IPS-NIHi11 (cell line): ENCODE measurements at regions not wholly inside any gene's neighbourhood (a gene's known extent, or its start where the extent isn't known, plus 50 kb on each side); places are given as distances from the start of the nearest gene placed in this dataset.

Source experiments
- DNase-seq: peaks from one replicate; pipeline ENCODE4 v3.0.0; 2012; ENCODE audit warnings: mixed read lengths, low spot score

DNA sequence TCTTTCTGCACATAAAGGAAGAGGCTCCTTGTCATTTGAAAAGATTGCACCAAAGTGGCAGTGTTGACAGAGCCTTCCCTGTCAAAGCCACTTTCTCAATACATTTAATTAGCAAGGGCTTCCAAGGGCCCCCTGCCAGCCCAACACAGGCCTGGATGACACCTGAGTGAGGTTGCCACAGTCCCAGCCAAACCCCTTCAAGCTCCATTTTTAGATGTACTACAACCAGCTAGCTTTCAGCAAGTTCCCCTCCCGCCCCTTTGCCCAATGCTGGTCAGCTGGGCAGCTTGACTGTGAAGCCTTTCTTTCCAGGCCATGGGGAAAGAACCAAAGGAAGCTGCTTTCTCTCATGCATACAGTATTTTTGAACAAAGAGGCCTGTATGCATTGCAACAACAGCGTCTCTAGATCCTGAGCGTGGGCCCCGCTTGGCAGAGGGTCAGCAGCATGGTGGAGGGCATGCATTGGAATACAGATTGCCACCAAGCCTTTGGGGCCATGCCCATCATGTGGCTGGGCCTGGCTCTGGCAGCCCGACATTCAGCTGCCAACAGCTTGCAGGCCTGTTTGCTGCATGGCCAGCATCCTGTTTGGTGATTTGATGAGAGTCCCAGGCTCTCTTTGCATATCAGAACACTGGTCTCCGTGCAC is 261.1 kb upstream of the GATB start:
- DNase-seq = no peak

DNA sequence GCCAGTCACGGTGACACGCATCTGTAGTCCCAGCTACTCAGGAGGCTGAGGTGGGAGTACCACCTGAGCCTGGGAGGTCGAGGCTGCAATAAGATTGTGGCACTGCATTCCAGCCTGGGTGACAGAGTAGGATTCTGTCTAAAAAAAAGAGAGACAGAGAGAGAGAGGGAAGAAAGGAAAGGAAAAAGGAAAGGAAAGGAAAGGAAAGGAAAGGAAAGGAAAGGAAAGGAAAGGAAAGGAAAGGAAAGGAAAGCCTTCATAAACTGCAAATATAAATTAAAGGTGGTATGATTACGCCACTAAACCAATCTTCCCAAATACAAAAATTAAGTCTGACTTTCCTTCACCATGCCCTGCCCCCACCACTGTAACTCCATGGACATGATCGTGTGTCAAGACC is 259.3 kb upstream of the GATB start:
- DNase-seq = no peak

DNA sequence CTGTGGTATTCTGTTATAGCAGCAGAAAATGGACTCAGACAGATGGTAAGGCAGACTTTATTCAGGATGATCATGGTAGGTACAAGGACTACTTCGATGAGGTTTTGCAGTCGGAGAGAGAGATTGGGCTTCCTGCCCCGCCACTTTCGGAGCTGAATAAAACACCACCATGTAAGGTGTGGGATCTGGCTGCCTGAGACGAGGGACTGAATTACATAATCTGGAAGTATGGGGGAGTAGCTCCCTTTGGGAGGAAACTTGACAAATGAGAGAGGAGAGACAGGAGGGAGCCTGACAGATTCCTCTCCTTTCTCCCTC is 255.5 kb upstream of the GATB start:
- no peak for DNase-seq

DNA sequence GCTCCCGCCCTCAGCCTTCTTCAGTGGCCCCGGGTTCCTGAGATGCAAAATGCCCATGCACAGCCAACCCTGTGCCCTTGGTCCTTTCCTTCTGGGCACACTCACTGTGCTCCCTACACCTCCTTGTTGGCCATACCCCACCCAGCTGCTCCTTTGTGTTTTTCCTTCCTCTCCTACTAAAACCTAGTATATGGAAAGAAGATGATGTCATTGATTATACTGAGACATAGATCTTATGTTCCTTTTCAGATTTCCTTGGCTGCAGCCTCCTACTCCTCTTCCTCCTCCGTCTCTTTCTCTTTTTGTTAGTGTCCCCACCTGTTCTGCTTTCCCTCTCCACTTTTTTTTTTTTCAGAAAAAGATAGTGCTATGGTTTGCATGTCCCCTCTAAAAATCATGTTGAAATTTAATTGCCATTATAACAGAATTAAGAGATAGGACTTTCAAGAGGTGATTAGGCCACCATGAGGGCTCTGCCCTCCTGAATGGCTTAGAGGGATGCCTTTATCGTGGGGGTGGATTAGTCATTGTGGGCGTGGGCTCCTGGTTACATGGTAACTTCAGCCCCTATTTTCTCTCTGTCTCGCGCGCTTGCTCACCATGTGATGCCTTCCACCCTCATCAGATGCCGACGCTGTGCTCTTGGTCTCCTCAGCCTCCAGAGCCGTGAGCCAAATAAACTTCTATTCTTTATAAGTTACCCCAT is 254.9 kb upstream of the GATB start:
- DNase-seq = no peak

DNA sequence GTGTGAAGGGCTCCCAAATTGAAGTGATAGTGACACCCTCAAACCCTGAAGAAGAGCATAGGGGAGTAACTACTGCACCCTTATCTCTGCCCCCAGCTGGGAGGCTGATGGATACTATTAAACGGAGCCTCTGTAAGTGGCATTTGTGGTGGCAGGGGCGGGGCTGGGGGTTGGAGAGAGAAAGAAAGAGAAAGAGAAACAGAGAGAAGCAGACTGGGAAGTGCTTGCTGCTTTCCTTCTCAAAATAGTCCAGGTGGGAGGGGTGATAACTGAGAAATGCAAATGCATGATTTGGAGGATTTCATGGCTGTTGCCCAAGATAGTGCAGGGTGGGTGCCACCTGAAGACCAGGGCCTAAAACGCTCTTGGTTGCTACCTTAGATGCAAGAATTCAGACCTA is 253.5 kb upstream of the GATB start:
- DNase-seq = no peak

DNA sequence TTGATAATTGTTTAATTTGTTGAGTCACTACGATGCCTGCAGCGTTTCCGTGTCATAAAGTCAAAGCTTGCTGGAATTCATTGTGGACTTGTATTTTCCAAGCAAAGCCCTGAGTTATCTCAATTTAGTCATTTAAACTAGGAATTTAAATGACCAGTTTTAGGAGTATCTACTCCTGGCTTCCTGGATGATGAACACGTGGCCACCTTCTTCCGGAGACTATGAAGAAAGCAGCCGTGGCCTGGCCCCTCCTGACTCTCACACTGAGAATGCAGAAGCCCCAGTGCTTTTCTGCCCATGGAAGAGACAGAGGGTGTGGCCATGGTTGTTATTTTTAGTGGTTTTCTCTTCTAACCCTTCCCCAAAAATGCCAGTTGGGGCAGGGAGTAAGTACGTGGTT is 250.7 kb upstream of the GATB start:
- DNase-seq = no peak

DNA sequence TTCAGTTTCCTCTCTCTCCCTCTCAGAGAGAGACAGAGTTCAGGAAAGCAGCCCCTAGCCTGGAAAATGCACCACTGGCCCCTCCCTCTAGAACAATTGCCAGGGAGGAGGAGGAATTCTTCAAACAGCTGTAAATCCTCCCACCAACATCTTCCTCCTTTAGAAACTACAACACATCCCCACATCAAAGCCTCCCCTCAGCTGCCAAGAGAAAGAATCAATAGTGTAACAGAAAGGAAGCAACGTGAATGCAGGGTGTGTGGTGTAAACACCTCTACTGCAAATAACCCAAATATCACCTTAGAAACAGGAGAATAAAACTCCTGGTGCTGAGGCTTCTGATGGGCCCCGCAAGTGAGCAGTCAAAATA is 249.9 kb upstream of the GATB start:
- DNase-seq = peak; percentile 22

DNA sequence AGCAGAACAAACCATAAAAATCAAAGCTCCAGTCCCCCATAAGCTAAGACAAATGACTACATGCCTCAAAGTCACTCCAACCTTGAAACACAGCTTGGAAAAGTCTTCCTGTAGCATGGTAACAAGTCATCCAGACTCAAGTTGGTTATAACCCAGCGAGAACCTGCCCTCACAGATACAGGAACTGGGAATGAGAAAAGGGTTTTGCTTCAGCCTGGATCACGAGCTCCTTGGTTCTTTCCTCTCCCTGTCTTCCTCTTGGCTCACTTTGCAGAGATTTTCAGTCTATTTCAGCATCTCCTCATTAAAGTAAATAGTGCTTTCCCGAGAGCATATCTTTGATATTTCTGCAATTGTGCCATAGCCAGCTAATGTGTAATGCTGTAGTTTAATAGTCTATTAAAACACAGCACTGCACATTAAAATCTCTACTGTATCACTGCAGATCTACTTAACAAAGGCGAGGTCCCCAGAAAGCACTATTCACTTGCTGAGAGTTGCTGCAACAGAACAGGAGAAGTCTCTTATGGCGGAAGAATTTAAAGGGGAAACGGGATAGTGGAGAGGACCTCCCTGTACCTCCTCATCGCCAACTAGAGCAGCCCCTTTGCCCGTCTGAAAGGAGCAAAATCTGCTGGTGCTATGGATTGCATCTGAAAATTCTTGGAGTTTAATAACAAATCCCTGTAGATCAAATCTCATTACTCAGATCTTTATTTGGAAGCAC is 249.3 kb upstream of the GATB start:
- DNase-seq = no peak

DNA sequence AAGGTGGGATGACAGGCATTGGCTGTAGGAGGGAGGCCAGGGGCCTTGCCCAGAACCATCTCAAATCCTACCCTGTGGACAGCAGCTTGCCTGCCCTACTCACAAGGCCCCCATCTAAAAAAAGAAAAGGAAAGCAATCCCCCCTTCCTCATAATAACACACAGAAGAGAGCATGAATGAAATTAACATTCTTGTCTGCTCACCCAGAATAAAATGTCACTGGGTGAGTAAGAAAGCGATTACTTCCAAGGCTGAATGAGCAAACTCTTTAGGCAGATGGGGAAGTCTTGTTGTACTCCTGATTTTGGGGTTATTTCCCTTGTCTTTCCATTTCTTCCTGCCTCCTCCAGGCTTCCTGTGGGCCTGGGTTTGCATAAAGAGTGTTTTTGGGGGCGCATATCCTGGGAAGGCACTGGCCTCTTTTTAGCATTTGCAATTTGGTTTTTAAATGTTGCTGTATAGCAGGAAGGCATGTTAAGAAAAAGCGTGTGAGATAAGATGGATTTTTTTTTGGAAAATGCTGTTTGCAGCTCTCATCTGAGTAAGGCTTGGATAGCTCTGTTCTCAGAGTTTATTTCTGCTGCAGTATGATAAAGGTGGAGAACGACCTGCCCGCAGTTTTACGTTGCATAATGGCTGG is 248.3 kb upstream of the GATB start:
- no peak for DNase-seq

DNA sequence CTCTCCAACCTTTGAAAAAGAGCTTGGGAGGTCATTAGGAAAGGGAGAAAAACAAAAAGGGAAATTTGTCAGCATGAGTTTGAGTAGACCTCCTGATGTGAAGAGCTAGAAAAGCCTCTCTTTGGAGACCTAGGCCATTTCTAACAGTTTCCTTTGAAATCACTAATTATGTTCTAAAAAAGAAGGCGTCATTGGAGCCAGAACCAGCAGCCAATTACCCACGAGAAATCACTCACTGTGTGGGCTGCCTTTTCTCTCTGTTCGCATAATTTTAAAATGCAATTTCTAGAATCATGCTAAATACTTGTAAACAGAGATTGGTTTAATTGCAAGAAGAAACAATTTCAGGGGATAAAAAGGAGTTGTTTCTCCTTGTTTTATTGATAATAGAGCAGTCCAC is 246.3 kb upstream of the GATB start:
- DNase-seq = no peak

DNA sequence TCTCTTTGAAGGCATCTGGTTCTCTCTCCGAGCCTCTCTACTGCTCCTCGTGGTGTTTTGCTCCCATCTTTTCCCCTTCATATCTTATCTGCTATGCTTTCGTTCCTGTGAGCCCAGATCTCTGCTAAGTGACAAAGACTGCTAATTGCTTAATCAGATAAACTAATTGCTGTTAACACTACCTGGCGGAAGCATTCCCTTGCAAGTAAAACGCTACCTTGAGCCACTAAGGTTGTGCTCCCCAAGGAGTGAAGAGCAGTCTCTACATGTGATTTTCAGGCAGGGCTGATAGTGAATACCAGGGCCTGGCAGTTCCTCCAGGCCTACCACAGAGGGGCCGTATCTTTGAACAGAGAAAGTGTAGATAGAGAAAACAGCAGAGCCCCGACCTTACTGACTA is 244.0 kb upstream of the GATB start:
- no peak for DNase-seq

DNA sequence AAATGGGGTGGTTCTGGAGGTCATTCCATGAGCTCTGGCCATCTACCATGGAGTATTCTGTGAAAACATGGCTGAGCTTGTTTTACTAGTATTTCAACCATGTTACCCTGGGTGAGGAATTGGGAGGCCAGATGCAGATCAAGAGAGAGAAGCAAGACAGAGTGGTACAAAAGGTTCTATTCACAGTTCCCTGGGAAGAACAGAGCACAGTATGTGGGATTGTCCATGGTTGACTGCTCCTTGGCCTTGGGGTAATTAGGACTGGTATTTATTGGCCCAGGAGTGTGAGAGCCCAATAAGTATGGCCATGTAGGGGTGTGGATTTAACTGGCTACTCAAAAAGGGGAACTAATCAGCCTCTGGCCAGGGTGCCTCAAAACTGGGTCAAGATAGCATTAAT is 239.7 kb upstream of the GATB start:
- no peak for DNase-seq

DNA sequence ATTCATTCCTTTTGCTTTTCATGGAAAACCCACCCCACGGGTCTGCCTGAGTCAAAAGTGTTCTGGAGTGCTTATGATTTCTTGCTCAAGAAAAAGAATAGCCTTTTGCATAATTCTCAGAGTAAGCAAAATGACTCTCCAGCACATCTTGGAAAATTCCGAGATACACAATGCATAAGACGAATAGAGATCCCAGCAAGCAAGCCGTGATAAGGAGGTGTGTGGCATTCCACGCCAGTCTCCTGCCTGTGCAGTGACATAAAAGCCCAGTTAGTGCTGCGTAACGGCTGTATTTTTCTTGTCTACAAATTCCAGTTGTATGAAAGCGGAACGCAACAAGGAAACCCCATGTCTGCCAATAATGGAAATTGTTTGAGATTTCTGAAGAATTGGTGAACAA is 237.9 kb upstream of the GATB start:
- no peak for DNase-seq

DNA sequence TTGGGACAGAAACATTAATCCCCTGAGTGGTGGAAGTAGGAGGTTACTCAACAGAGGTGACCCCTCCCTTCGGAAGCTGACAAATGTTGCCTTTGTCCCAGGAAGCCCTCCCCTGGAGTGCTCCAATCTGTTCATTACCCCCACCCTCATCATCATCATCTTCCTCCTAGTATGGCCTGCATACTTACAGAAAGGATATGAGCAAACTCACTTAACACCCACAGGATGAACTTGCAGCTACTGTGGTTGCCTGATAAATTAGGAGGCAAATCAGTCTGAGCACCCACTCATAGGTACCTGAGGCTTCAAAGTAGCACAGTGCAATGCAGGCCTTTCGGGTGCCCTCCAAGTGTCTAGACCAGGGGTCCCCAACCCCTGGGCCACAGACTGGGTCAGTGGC is 236.7 kb upstream of the GATB start:
- DNase-seq = no peak

DNA sequence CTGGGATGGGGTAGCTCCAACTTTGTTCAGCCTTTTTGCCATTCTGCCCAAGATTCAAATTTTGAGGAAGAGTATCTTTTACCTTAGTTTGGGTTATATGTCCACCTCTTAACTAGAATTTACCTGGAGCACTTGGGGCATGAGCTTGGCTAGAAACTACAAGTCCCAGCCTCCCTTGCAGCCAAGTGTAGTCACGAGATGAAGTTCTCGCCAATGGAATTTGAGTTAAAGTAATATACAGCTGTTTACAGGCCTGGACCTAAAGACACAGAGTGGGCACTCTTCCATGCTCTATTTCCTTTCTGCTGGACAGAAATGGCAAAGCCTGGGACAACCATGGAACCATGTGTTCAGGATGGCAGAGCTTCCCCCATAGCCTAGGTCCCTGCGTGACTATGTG is 233.6 kb upstream of the GATB start:
- DNase-seq = no peak

DNA sequence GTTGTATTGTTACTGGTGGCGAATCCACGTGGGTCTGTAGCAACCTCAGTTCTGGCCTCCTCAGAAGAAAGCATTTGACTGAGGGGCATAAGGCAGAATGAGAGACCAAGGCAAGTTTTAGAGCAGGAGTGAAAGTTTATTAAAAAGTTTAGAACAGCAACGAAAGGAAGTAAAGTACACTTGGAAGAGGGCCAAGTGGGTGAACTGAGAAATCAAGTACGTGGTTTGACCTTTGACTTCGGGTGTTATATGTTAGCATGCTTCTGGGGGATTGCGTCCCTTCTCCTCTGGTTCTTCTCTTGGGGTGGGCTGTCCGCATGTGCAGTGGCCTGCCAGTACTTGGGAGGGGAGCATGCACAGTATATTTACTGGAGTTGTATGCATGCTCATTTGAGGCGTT is 232.7 kb upstream of the GATB start:
- DNase-seq = no peak

DNA sequence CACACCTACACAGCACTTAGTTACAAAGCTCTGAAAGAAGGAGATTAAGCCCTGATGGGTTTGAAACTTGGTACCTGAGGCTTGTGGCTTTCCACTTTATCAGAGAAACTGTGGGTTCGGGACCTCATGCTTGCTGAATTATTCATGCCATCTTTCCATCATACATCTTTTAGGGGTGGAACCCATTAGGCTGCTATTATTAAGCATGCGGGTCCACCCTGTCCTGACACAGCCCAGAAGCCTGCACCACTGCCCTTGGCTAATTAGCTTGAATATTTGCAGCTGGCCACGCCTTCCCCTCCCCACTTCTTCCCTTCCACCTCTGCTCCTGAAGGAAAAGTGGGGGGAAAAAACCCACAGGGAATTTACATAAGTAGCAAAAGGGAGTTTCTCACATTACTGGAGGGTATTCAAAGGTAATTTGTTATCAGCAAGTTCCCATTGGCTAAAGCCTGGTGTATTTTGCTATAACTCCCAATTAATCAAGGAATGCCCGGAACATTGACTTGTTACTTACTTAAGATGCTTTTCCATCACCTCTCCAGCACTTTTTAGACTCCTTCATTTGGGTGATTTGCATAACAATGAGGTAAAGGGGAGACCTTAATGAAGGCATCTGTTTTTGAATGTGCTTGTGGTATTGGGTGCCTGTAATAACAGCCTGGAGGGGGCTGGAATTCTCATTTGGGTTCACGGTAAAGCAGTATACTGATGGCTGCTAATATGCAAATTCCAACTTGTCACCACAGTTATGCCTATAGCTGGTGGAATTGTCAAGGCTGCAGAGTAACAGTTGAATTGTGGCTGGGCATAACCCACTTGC is 231.7 kb upstream of the GATB start:
- DNase-seq = no peak

DNA sequence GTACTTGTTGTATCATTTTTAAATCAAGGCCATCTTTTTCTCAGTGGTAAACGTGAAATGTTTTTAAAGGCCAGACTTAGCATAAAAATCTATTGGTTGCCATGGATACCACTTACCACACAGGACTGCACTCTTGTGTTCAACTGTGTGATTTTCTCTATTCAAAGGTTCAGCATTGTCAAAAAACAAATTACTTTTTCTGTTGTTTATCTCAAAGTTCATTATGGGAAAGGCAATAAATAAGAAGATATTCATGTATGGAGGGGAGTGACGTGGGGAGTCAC is 231.0 kb upstream of the GATB start:
- DNase-seq = no peak

DNA sequence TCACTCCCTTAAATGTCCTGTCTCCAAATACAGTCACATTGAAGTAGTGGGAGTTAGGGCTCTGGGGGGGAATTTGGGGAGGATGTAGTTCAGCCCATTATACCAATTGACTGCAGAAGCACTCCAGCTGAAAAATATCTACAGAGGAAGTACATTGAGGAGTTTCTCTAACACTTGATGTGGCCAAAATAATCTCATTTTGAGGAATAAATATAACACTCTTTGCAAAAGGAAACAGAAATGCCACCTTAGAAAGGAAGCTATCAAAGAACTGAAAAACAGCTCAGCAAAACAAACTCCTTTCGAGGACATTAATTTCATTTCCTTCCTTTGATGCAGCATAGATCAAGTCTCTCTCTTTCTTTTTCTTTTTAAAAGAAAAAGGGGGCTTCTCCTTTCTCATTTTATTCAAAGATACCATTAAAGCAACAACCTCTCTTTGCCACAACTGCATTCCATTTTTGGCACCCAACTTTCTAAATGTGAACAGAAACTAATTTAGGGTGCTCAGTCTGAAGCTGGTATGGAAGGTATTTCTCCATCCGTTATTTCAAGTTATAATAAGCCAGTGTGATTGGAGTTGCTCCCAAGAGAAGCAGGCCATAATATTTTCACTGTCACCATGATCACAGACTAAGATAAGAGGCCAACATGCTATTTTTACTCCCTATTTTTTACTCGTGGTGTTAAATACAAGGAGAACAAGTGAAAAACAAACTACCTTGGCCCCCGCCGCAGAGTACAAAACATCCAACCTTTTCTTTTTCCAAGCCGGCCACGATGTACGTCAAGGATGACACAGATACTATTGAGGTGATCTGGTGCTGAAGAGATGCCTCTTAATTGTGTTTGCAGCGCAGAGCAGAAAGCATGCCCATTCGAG is 230.4 kb upstream of the GATB start:
- no peak for DNase-seq

DNA sequence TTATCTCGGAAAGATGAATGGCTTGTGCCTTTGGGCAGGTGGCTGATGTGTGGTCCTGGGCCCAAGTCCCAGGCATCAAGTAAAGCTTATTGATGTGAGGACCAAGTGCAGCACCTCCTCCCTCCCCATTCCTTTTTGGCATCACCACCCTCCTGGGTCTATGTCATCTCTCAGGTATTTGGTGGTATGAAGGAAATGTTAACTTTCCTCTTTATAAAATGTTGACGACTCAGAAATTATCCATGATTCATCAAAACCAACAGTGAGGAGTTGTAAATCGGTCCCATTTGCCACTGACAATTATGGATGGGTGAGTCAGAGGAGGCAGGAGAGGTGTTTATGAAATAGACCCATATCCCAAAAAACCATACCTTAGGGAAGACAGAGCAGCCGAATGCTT is 229.4 kb upstream of the GATB start:
- DNase-seq = no peak

DNA sequence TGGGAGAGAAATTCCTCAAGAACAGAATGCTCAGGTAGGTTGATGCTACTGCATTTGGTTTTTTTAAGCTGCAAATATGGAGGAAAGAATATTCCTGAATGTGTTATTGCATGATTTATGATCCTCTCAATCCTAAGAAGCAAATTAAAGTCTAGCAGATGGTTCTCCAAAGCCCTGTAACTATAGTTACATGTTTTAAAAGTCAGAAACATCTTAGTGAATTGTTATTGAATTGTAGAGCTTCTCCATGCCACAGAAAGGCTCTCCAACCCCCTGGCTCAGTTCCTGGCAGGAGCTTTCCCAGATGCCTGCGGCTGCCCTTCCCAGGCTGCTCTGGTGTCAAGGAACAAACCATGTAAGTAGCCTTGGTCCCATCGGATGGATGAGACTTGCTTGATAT is 227.8 kb upstream of the GATB start:
- DNase-seq = no peak

DNA sequence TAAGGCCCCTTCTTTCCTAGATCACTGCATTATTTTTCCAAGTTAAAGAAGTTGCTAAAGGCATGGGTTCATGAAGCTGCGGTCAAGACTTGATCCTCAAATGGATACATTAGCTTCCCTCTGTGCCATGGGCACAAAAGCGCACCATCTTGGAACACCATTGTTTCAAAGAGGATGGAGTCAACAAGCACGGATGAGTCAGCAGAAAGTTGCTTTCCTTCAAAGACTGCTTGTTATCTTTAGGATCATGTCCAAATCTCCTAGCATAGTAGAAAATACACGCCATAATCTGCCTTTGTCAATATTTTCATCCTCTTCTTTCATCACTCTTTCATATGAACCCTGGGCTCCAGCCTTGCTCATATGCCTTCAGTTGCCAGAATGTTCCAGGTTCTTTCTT is 226.8 kb upstream of the GATB start:
- no peak for DNase-seq
